Astrocyte (in vitro differentiated cells and primary cell): ENCODE measurements at regions not wholly inside any gene's neighbourhood (a gene's known extent, or its start where the extent isn't known, plus 50 kb on each side); places are given as distances from the start of the nearest gene placed in this dataset.

ENCODE experiments used
- EZH2 ChIP-seq: IDR thresholded peaks from 2 replicates; pipeline ENCODE4 v1.6.1; 2012; ENCODE audit warnings: mild to moderate bottlenecking, low read length, inconsistent platforms; ENCODE audit not compliant: insufficient read depth
- TF ChIP-seq, protein P1 (sequence below): IDR thresholded peaks from 2 replicates; pipeline ENCODE4 v1.5.1; 2011; ENCODE audit warnings: low read depth, mild to moderate bottlenecking, inconsistent platforms, low read length, moderate library complexity; ENCODE audit not compliant: insufficient read depth

DNA sequence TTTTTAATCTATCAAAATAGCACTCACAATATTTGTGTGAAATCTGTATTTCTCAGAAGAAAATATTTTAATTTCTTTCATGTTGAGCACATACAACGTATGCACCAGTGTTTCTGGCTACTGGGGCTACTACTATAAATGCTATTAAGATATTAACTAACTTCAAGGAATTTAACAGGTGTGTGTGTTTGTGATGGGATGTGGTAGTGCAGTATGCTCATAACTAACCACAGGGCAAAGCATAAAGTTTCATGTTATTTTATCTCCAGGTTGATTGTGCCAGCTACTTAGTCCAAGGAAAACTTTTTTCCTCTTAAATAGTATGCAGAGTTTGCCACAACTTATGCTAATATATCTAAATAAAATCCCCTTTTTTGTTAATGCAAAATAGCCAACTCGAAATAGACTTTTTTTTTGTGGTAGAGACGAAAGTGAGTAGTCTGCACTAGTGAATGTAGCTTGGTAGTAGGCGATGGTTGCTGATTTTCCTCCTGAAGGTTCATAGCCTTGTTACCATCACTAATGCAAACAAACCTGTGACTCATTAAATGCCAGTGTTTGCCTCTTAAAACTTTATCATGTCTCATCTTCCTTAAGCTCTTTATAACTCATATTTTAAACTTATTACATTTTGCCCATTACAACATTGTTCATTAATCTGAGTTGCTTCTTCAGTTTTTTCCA is 565.5 kb upstream of the ANO3 start:
- TF ChIP-seq, protein P1, sequence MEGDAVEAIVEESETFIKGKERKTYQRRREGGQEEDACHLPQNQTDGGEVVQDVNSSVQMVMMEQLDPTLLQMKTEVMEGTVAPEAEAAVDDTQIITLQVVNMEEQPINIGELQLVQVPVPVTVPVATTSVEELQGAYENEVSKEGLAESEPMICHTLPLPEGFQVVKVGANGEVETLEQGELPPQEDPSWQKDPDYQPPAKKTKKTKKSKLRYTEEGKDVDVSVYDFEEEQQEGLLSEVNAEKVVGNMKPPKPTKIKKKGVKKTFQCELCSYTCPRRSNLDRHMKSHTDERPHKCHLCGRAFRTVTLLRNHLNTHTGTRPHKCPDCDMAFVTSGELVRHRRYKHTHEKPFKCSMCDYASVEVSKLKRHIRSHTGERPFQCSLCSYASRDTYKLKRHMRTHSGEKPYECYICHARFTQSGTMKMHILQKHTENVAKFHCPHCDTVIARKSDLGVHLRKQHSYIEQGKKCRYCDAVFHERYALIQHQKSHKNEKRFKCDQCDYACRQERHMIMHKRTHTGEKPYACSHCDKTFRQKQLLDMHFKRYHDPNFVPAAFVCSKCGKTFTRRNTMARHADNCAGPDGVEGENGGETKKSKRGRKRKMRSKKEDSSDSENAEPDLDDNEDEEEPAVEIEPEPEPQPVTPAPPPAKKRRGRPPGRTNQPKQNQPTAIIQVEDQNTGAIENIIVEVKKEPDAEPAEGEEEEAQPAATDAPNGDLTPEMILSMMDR, result no peak
- TF ChIP-seq EZH2, result no peak
